NT2/D1 (cell line): ENCODE measurements at regions not wholly inside any gene's neighbourhood (a gene's known extent, or its start where the extent isn't known, plus 50 kb on each side); places are given as distances from the start of the nearest gene placed in this dataset.

ENCODE experiments used
- SUZ12 ChIP-seq: IDR thresholded peaks from 2 replicates; pipeline ENCODE4 v1.6.1; 2011; ENCODE audit not compliant: insufficient read length, insufficient read depth; ENCODE audit errors: extremely low read depth
- YY1 ChIP-seq: IDR thresholded peaks from 2 replicates; pipeline ENCODE4 v1.6.1; 2011; ENCODE audit not compliant: insufficient read length, insufficient read depth
- ZNF274 ChIP-seq: IDR thresholded peaks from 2 replicates; pipeline ENCODE4 v1.6.1; 2011; ENCODE audit warnings: mild to moderate bottlenecking, low read depth, low read length

- TF ChIP-seq YY1 = no peak
- TF ChIP-seq SUZ12 = no peak
- TF ChIP-seq ZNF274 = no peak
These were observed 2035.5 kb upstream of the CDH6 start for GRCh38 chr5:29157975-29158374.
